Left kidney (tissue), 1 donor: ENCODE measurements at regions not wholly inside any gene's neighbourhood (a gene's known extent, or its start where the extent isn't known, plus 50 kb on each side); places are given as distances from the start of the nearest gene placed in this dataset.

Experiments
- DNase-seq: peaks from one replicate; pipeline ENCODE4 v3.0.0-alpha.2; 2013

GRCh38 chr1:234698686-234699085 lies 88.7 kb upstream of the IRF2BP2 start:
- no peak for DNase-seq

- no peak for DNase-seq
Observed at GRCh38 chr1:234697741-234698140, 87.8 kb upstream of the IRF2BP2 start.

GRCh38 chr1:234697015-234697414 lies 87.0 kb upstream of the IRF2BP2 start:
- DNase-seq, result no peak

- DNase-seq, result no peak
Observed at GRCh38 chr1:234696148-234696576, 86.2 kb upstream of the IRF2BP2 start.

GRCh38 chr1:234694661-234695060 lies 84.7 kb upstream of the IRF2BP2 start:
- no peak for DNase-seq

GRCh38 chr1:234692966-234693580 lies 83.1 kb upstream of the IRF2BP2 start:
- no peak for DNase-seq

GRCh38 chr1:234691567-234691966 lies 81.6 kb upstream of the IRF2BP2 start:
- DNase-seq, result no peak

GRCh38 chr1:234690872-234691271 lies 80.9 kb upstream of the IRF2BP2 start:
- no peak for DNase-seq

GRCh38 chr1:234689236-234689635 lies 79.3 kb upstream of the IRF2BP2 start:
- DNase-seq, result no peak

GRCh38 chr1:234687011-234687410 lies 77.0 kb upstream of the IRF2BP2 start:
- DNase-seq, result no peak

- no peak for DNase-seq
Observed at GRCh38 chr1:234686035-234686434, 76.1 kb upstream of the IRF2BP2 start.

GRCh38 chr1:234684856-234685255 lies 74.9 kb upstream of the IRF2BP2 start:
- DNase-seq, result no peak

GRCh38 chr1:234683861-234684632 lies 74.1 kb upstream of the IRF2BP2 start:
- DNase-seq, result no peak

- DNase-seq, result no peak
Observed at GRCh38 chr1:234683127-234683860, 73.3 kb upstream of the IRF2BP2 start.

- no peak for DNase-seq
Observed at GRCh38 chr1:234681990-234682389, 72.0 kb upstream of the IRF2BP2 start.

- no peak for DNase-seq
Observed at GRCh38 chr1:234681065-234681464, 71.1 kb upstream of the IRF2BP2 start.

- DNase-seq, result no peak
Observed at GRCh38 chr1:234680331-234680904, 70.4 kb upstream of the IRF2BP2 start.

GRCh38 chr1:234676103-234676594 lies 66.2 kb upstream of the IRF2BP2 start:
- peak; percentile 85 for DNase-seq

GRCh38 chr1:234675572-234675971 lies 65.6 kb upstream of the IRF2BP2 start:
- no peak for DNase-seq

GRCh38 chr1:234675006-234675405 lies 65.0 kb upstream of the IRF2BP2 start:
- DNase-seq, result no peak

- no peak for DNase-seq
Observed at GRCh38 chr1:234674218-234674815, 64.3 kb upstream of the IRF2BP2 start.
